Astrocyte (in vitro differentiated cells and primary cell): ENCODE measurements at regions not wholly inside any gene's neighbourhood (a gene's known extent, or its start where the extent isn't known, plus 50 kb on each side); places are given as distances from the start of the nearest gene placed in this dataset.

Experiments used
- CTCF ChIP-seq: IDR thresholded peaks from 2 replicates; pipeline ENCODE4 v1.5.1; 2011; ENCODE audit warnings: low read depth, mild to moderate bottlenecking, inconsistent platforms, low read length, moderate library complexity; ENCODE audit not compliant: insufficient read depth
- EZH2 ChIP-seq: IDR thresholded peaks from 2 replicates; pipeline ENCODE4 v1.6.1; 2012; ENCODE audit warnings: mild to moderate bottlenecking, low read length, inconsistent platforms; ENCODE audit not compliant: insufficient read depth

- TF ChIP-seq CTCF (no peak), EZH2 (no peak)
These were observed 528.3 kb upstream of the PCDH7 start for GRCh38 chr4:30191902-30192301.
